Adrenal gland (tissue), 9 donors: ENCODE measurements at regions not wholly inside any gene's neighbourhood (a gene's known extent, or its start where the extent isn't known, plus 50 kb on each side); places are given as distances from the start of the nearest gene placed in this dataset.

ENCODE experiments used
- DNase-seq, 7 donors: peaks; one replicate each; pipeline ENCODE4 v3.0.0-alpha.2; 2019 to 2020
- H3K27ac ChIP-seq, 5 donors: fragments of 200-600 bp; sonication (generic) in 4 of 5; 1 replicate in 3 of 5; 2 replicates in 2 of 5; pipeline versions ENCODE4 v1.5.1 to v1.8.0; 2016 to 2020; ENCODE audit warnings: mild to moderate bottlenecking in 1 of 5
- H3K27me3 ChIP-seq: fragments of 200-600 bp; 2 replicates; pipeline ENCODE4 v1.8.0; 2021
- H3K36me3 ChIP-seq, 2 donors: fragments of 200-600 bp; replicated peaks in 1 of 2; 1 replicate in 1 of 2; 2 replicates in 1 of 2; pipeline versions ENCODE4 v1.5.1 to v1.8.0; 2018 to 2022
- H3K4me1 ChIP-seq, 2 donors: fragments of 200-600 bp; replicated peaks in 1 of 2; 1 replicate in 1 of 2; 2 replicates in 1 of 2; pipeline versions ENCODE4 v1.5.1 to v1.8.0; 2018 to 2021
- H3K4me3 ChIP-seq, 4 donors: fragments of 200-600 bp; sonication (generic) in 3 of 4; one replicate each; pipeline ENCODE4 v1.5.1; 2016 to 2018
- H3K9me3 ChIP-seq, 3 donors: fragments of 200-600 bp; sonication (generic) in 1 of 3; replicated peaks in 1 of 3; 1 replicate in 2 of 3; 2 replicates in 1 of 3; pipeline versions ENCODE4 v1.5.1 to v1.8.0; 2016 to 2021
- POLR2A ChIP-seq, 2 donors: fragments of 450-650 bp; IDR thresholded peaks; one replicate each; pipeline ENCODE4 v1.6.1; 2017; ENCODE audit warnings: antibody characterized with exemption in 2 of 2, mild to moderate bottlenecking in 2 of 2, moderate library complexity in 1 of 2
- WGBS, 4 donors: extraction: QIAGEN DNeasy Blood & Tissue Kit in 2 of 4; methylation state at CpG; one replicate each; pipeline versions ENCODE4 v1.1.5 to v1.1.7; 2013 to 2017; 5-methylcytosine and 5-hydroxymethylcytosine counted together
- intact Hi-C, 2 donors: fragments of 100-400 bp; cut with DNase I; formaldehyde crosslinking; loops; one replicate each; pipeline versions ENCODE4 v1.14.1 to v1.15.0; 2022 to 2023
- TF ChIP-seq, protein P1 (sequence below), 6 experiments: fragments of 450-650 bp in 4 of 6; fragments of 200-600 bp in 2 of 6; sonication (generic) in 1 of 6; IDR thresholded peaks; 1 replicate in 5 of 6; 2 replicates in 1 of 6; pipeline versions ENCODE4 v1.5.1 to v1.8.0; 2016 to 2021; ENCODE audit warnings: antibody characterized with exemption in 6 of 6, mild to moderate bottlenecking in 2 of 6, moderate library complexity in 1 of 6
- donor health status: healthy with polysubstance abuse.
- donor health status: Bipolar disorder and iron deficiency.
- donor health status: DM: yes; HTN: yes; CAD: no.
- donor health status: DM: no; HTN: no; CAD: no.
- donor health status: DM: no; HTN: no; CAD: no.

DNA sequence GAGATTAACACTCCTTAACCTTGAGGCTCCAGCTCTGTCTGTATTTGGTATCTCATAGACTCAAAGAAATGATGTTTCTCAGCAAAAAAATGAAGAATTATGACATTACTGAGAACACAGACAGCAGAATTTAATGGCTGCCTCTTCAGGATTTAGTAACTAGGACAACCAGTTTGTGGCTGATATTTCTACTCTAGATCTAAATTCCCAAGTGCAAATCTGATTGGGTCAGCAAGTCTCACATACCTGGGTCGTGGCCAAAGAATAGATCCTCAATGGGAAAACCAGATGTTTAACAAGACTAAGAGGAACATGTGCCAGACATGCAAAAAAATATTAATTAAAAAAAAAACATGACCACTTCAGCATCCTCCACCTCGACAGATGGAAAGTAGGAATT lies 608.9 kb downstream of the DTWD2 start:
- intact Hi-C loops = no loop called here
- Histone ChIP-seq H3K9me3 (no peaks in the 10 kb centered on the region), H3K4me1 (no peaks in the 10 kb centered on the region), H3K4me3 (no peak overlapping the region), H3K27me3 (no peaks in the 10 kb centered on the region), H3K36me3 (no peaks in the 10 kb centered on the region), H3K27ac (no peak overlapping the region)
- 55 to 75% (median 62%) methylated on average over 2 of the region's 2 CpGs for WGBS, 4 donors
- TF ChIP-seq POLR2A (IDR thresholded peaks at IDR 0.05) = no peak
- TF ChIP-seq, protein P1, sequence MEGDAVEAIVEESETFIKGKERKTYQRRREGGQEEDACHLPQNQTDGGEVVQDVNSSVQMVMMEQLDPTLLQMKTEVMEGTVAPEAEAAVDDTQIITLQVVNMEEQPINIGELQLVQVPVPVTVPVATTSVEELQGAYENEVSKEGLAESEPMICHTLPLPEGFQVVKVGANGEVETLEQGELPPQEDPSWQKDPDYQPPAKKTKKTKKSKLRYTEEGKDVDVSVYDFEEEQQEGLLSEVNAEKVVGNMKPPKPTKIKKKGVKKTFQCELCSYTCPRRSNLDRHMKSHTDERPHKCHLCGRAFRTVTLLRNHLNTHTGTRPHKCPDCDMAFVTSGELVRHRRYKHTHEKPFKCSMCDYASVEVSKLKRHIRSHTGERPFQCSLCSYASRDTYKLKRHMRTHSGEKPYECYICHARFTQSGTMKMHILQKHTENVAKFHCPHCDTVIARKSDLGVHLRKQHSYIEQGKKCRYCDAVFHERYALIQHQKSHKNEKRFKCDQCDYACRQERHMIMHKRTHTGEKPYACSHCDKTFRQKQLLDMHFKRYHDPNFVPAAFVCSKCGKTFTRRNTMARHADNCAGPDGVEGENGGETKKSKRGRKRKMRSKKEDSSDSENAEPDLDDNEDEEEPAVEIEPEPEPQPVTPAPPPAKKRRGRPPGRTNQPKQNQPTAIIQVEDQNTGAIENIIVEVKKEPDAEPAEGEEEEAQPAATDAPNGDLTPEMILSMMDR (IDR thresholded peaks at IDR 0.05) = no peak
- no peak for DNase-seq

DNA sequence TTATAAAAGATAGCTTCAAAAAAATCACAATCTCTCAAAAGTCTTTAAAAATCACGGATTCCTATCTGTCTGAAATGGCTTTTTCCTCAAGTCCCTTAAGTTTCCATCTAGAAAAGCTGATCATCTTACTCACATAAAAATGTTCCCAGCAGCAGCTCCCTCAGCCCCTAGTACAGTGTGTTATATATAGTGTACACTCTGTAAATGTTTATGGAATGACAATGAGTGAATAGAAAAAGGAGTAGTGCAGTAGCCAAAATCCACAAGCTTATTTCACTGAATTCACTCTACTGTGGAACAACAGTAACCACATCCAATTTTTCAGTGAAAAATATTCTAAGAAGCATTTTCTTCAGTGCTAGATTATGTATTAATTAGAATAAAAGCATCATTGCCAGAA lies 609.4 kb downstream of the DTWD2 start:
- no peaks in the 10 kb centered on the region for H3K36me3 ChIP-seq
- 60 to 68% (median 65%) methylated on average over 1 of the region's 1 CpG for WGBS, 4 donors
- H3K27ac ChIP-seq = no peak overlapping the region
- no peak overlapping the region for H3K4me3 ChIP-seq
- H3K4me1 ChIP-seq = no peaks in the 10 kb centered on the region
- no peaks in the 10 kb centered on the region for H3K27me3 ChIP-seq
- intact Hi-C loops = no loop called here
- no peak for TF ChIP-seq POLR2A (IDR thresholded peaks at IDR 0.05)
- TF ChIP-seq, protein P1 (IDR thresholded peaks at IDR 0.05) = no peak
- no peaks in the 10 kb centered on the region for H3K9me3 ChIP-seq
- DNase-seq = no peak

DNA sequence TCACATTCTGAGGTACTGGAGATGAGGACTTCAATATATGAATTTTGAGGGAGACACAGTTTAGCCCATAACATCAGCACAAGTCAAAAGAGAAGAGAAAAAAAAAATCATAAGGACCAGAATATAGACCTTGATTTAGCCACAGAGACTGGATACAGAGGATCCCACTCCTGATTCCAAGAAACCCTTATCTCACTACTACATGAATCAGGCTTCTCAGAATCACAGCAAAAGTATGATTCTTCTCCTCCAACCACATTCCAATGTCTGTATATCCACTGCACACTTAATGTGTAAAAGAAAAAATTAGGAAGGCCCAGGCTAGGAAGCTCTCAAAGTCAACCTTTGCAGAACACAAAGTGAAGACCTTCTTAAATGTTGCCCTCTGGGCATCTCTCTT lies 610.9 kb downstream of the DTWD2 start:
- Histone ChIP-seq H3K27me3 (no peaks in the 10 kb centered on the region), H3K36me3 (no peaks in the 10 kb centered on the region), H3K9me3 (no peaks in the 10 kb centered on the region), H3K4me3 (no peak overlapping the region), H3K27ac (no peak overlapping the region), H3K4me1 (no peaks in the 10 kb centered on the region)
- intact Hi-C loops = no loop called here
- TF ChIP-seq POLR2A (IDR thresholded peaks at IDR 0.05) = no peak
- TF ChIP-seq, protein P1 (IDR thresholded peaks at IDR 0.05) = no peak
- no peak for DNase-seq

DNA sequence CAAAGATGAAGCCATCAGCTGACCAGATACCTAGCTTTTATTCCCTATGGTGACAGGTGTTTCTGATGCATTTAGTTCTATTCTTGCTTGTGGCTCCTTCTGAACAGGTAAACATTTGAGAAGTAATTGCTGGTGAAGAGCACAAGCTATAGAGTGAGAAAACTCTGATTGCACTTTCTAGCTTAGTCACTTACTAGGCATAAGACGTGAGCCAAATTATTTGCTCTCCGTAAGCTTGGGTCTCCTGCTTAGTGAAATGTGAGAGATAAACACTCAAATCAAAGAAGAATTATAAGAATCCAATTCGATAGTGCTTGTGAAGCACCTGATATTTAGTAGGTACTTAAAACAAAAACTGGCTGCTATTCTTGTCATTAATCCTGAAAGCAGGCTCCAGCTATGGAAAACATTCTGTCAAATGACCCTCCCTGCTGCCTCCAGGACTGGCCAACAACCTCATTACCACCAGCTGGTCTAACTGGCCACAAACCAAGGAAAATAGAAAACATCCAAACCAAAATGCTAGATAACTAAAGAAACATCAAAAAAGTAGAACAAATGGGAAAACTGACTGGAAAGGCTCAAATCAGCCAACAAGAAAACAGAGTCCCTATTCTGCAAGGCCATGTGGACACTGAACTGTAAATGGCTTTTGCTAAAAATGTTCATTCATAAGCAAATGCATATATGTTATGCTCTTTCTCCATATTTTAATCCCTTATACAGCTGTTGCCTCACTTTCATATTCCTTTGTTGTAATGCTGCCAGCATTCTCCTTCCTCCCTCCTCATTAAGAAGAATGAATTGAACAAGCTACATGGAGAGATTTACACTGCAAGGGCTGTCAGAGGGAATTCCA lies 616.1 kb downstream of the DTWD2 start:
- TF ChIP-seq POLR2A (IDR thresholded peaks at IDR 0.05) = no peak

DNA sequence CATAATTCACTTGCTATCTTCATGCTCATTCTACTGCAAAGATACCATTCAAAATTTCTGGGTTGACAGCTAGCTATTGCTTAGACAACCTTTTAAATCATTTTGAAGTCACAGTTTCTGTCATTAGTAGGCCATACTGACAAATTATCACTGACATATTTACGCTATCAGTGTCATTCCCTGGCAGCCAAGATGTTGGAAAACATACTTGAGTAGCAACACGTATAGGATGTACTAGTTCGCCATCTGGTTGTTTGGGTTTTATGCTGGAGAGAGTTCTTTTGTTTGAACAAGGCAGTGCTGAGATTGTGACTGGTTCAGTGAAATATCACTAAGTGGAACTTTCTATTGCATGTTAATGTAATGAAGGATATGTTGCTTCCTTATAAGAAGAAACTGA lies 621.9 kb downstream of the DTWD2 start:
- Histone ChIP-seq H3K36me3 (no peaks in the 10 kb centered on the region), H3K27me3 (no peaks in the 10 kb centered on the region), H3K4me3 (no peak overlapping the region), H3K4me1 (no peaks in the 10 kb centered on the region), H3K9me3 (no peaks in the 10 kb centered on the region), H3K27ac (no peak overlapping the region)
- TF ChIP-seq POLR2A (IDR thresholded peaks at IDR 0.05) = no peak
- TF ChIP-seq, protein P1 (IDR thresholded peaks at IDR 0.05) = no peak
- WGBS, 4 donors = 70 to 94% (median 85%) methylated on average over 3 of the region's 3 CpGs
- no peak for DNase-seq
- intact Hi-C loops = no loop called here

More for the DNA sequence above, 616.1 kb downstream of the DTWD2 start:
- Histone ChIP-seq H3K27ac (no peak overlapping the region), H3K4me1 (no peaks in the 10 kb centered on the region), H3K27me3 (no peaks in the 10 kb centered on the region), H3K9me3 (no peaks in the 10 kb centered on the region), H3K36me3 (no peaks in the 10 kb centered on the region), H3K4me3 (no peak overlapping the region)
- intact Hi-C loops = no loop called here
- WGBS, 4 donors = 55 to 74% (median 69%) methylated on average over 3 of the region's 3 CpGs
- no peak for DNase-seq
